ENCODE measurements at regions not wholly inside any gene's neighbourhood (a gene's known extent, or its start where the extent isn't known, plus 50 kb on each side); places are given as distances from the start of the nearest gene placed in this dataset.
A peak's percentile ranks its signal among the peaks of the same experiment; 100 is the strongest.

GRCh38 chr1:234958066-234958705, 170.5 kb downstream of the TOMM20 start:
- no peak for TF ChIP-seq CTCF (IDR thresholded peaks at IDR 0.05; ENCODE audit: low read depth, low read length, missing control alignments)
- DNase-seq: no peak
- Histone ChIP-seq H3K27me3 (replicated peaks) (no peaks in the 10 kb centered on the region), H3K27ac (no peak overlapping the region), H3K4me3 (ENCODE audit: low read depth, low read length) (no peak overlapping the region), H3K36me3 (replicated peaks) (no peaks in the 10 kb centered on the region)
- in situ Hi-C loops (cut with HindIII; ENCODE audit: low pct_ligation_motif_present, low sequenced_read_pairs): loop anchor here (25.0 kb wide), 2 partner anchors 221 to 346 kb away; partner anchors contain the start of gene IRF2BP2

GRCh38 chr1:234957330-234958065, 171.1 kb downstream of the TOMM20 start:
- no peaks in the 10 kb centered on the region for H3K27me3 ChIP-seq (replicated peaks)
- DNase-seq: no peak
- H3K36me3 ChIP-seq (replicated peaks): no peaks in the 10 kb centered on the region
- in situ Hi-C loops (cut with HindIII; ENCODE audit: low pct_ligation_motif_present, low sequenced_read_pairs): loop anchor here (25.0 kb wide), 2 partner anchors 220 to 345 kb away; partner anchors contain the start of gene IRF2BP2
- TF ChIP-seq CTCF (IDR thresholded peaks at IDR 0.05; ENCODE audit: low read depth, low read length, missing control alignments): no peak
- H3K27ac ChIP-seq: peak overlapping the region; percentile 18
- no peak overlapping the region for H3K4me3 ChIP-seq (ENCODE audit: low read depth, low read length)

GRCh38 chr1:234956821-234957329, 171.8 kb downstream of the TOMM20 start:
- no peak overlapping the region for H3K27ac ChIP-seq
- H3K4me3 ChIP-seq (ENCODE audit: low read depth, low read length): no peak overlapping the region
- in situ Hi-C loops (cut with HindIII; ENCODE audit: low pct_ligation_motif_present, low sequenced_read_pairs): loop anchor here (25.0 kb wide), 2 partner anchors 220 to 345 kb away; partner anchors contain the start of gene IRF2BP2

GRCh38 chr1:234955107-234955731, 173.4 kb downstream of the TOMM20 start:
- H3K27me3 ChIP-seq (replicated peaks): no peaks in the 10 kb centered on the region
- in situ Hi-C loops (cut with HindIII; ENCODE audit: low pct_ligation_motif_present, low sequenced_read_pairs): loop anchor here (25.0 kb wide), 2 partner anchors 218 to 343 kb away; partner anchors contain the start of gene IRF2BP2
- no peak overlapping the region for H3K4me3 ChIP-seq (ENCODE audit: low read depth, low read length)
- no peak for DNase-seq
- TF ChIP-seq CTCF (IDR thresholded peaks at IDR 0.05; ENCODE audit: low read depth, low read length, missing control alignments): no peak
- peak overlapping the region; percentile 6 for H3K27ac ChIP-seq
- H3K36me3 ChIP-seq (replicated peaks): no peaks in the 10 kb centered on the region

More at GRCh38 chr1:234956821-234957329, 171.8 kb downstream of the TOMM20 start:
- no peaks in the 10 kb centered on the region for H3K36me3 ChIP-seq (replicated peaks)
- no peaks in the 10 kb centered on the region for H3K27me3 ChIP-seq (replicated peaks)
- no peak for DNase-seq
- TF ChIP-seq CTCF (IDR thresholded peaks at IDR 0.05; ENCODE audit: low read depth, low read length, missing control alignments): no peak

GRCh38 chr1:234954613-234955012, 174.0 kb downstream of the TOMM20 start:
- Histone ChIP-seq H3K27me3 (replicated peaks) (no peaks in the 10 kb centered on the region), H3K4me3 (ENCODE audit: low read depth, low read length) (no peak overlapping the region), H3K27ac (no peak overlapping the region), H3K36me3 (replicated peaks) (no peaks in the 10 kb centered on the region)
- in situ Hi-C loops (cut with HindIII; ENCODE audit: low pct_ligation_motif_present, low sequenced_read_pairs): loop anchor here (25.0 kb wide), 2 partner anchors 217 to 342 kb away; partner anchors contain the start of gene IRF2BP2
- TF ChIP-seq CTCF (IDR thresholded peaks at IDR 0.05; ENCODE audit: low read depth, low read length, missing control alignments): no peak
- no peak for DNase-seq

Measured in brain microvascular endothelial cell (primary cell).